NCI-H774 (cell line): ENCODE measurements at regions not wholly inside any gene's neighbourhood (a gene's known extent, or its start where the extent isn't known, plus 50 kb on each side); places are given as distances from the start of the nearest gene placed in this dataset.
"Not testable (repeated sequence)": the region's sequence is repeated elsewhere in the genome, so short reads cannot be mapped to it uniquely, and the experiment has no call there.

Experiments used
- DNase-seq: peaks from one replicate; lab custom pipeline; 2025; lab: John Stamatoyannopoulos, UW

- DNase-seq, result no peak
These were observed 686.1 kb upstream of the SOX9 start for GRCh38 chr17:71434716-71435115.

GRCh38 chr17:71436479-71436878 is 684.3 kb upstream of the SOX9 start:
- no peak for DNase-seq

GRCh38 chr17:71437166-71437565 is 683.7 kb upstream of the SOX9 start:
- no peak for DNase-seq

- DNase-seq, result peak; percentile 75
These were observed 682.1 kb upstream of the SOX9 start for GRCh38 chr17:71438631-71439146.

- DNase-seq, result no peak
These were observed 680.3 kb upstream of the SOX9 start for GRCh38 chr17:71440513-71440912.

- no peak for DNase-seq
These were observed 679.7 kb upstream of the SOX9 start for GRCh38 chr17:71441098-71441497.

GRCh38 chr17:71444078-71444477 is 676.7 kb upstream of the SOX9 start:
- DNase-seq, result no peak

- DNase-seq, result no peak
These were observed 674.0 kb upstream of the SOX9 start for GRCh38 chr17:71446645-71447437.

- no peak for DNase-seq
These were observed 673.2 kb upstream of the SOX9 start for GRCh38 chr17:71447644-71448043.

- not testable (repeated sequence) for DNase-seq
These were observed 670.2 kb upstream of the SOX9 start for GRCh38 chr17:71450657-71451056.

- DNase-seq, result no peak
These were observed 666.9 kb upstream of the SOX9 start for GRCh38 chr17:71453876-71454422.

GRCh38 chr17:71455219-71455618 is 665.6 kb upstream of the SOX9 start:
- no peak for DNase-seq

- DNase-seq, result no peak
These were observed 662.5 kb upstream of the SOX9 start for GRCh38 chr17:71458322-71458721.

GRCh38 chr17:71460943-71461342 is 659.9 kb upstream of the SOX9 start:
- DNase-seq, result no peak

GRCh38 chr17:71461498-71462169 is 659.2 kb upstream of the SOX9 start:
- DNase-seq, result peak; percentile 18

GRCh38 chr17:71464241-71464640 is 656.6 kb upstream of the SOX9 start:
- DNase-seq, result no peak

GRCh38 chr17:71464751-71465150 is 656.1 kb upstream of the SOX9 start:
- DNase-seq, result no peak

GRCh38 chr17:71467719-71468118 is 653.1 kb upstream of the SOX9 start:
- DNase-seq, result no peak

- DNase-seq, result no peak
These were observed 650.8 kb upstream of the SOX9 start for GRCh38 chr17:71470062-71470461.

- DNase-seq, result peak; percentile 62
These were observed 647.7 kb upstream of the SOX9 start for GRCh38 chr17:71472809-71473789.

- no peak for DNase-seq
These were observed 643.5 kb upstream of the SOX9 start for GRCh38 chr17:71477356-71477755.

- no peak for DNase-seq
These were observed 640.7 kb upstream of the SOX9 start for GRCh38 chr17:71480099-71480498.
